Caki2 (cell line): ENCODE measurements at regions not wholly inside any gene's neighbourhood (a gene's known extent, or its start where the extent isn't known, plus 50 kb on each side); places are given as distances from the start of the nearest gene placed in this dataset.

ENCODE experiments used
- DNase-seq: peaks from one replicate; pipeline ENCODE4 v3.0.0-alpha.2; 2015; ENCODE audit warnings: low read depth
- in situ Hi-C: cut with HindIII; loops from 2 replicates; pipeline ENCODE4 v1.10.0; 2016; ENCODE audit warnings: low sequenced_read_pairs, low pct_unique_long_range_greater_than_20kb, mixed read lengths

DNA sequence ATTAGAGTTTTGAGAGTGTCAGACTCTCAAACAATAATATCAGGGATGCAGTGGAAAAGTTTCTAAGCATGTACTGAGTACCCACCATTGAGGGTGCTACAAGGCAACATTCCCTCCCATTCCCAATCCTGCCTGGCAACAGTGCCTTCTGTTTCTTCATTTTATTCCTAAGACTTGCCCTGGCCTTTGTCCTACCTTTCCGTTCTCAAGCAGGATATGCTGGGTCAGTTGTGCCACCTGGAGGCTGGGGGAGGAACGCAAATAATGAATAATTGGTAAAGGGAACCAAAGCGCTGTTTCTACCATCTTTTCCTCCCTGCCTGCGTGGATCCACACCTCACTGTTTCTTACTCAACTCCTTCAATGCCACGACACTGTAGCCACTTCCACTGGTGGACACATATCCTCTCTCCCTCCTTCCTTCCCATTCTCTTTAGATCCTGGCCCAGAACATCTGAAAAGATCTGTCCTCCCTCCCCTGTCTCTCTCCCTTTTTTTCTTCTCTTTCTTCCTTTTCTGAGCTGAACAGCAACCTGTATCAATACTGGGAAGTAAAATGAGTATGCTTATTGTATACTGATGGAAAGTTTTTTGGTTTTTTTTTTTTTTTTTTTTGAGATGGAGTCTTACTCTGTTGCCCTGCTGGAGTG lies 149.5 kb downstream of the C9orf152 start:
- DNase-seq = peak; percentile 50
- in situ Hi-C loops = no loop called here

- DNase-seq = no peak
- in situ Hi-C loops = no loop called here
Observed at GRCh38 chr9:110059461-110059860, 148.5 kb downstream of the C9orf152 start.

DNA sequence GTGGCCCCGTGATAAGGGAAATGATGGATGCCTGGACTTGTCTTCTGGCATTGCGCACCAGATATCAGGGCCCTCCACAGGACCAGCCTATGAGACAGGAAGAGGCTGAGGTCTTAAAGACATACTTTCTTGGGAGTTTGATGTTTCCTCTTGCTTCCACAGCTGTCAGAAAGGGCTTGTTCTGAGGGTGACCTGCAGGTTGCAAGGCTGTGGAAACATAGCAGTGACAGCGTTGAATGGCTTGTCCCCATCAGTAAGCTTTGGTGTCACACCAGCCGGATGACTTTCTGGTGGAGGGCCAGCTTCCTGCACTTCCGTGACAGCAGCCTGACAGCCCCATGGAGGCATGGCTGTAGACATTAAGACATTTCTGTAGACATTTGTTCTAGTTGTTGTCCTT lies 143.2 kb downstream of the C9orf152 start:
- in situ Hi-C loops = no loop called here
- no peak for DNase-seq

GRCh38 chr9:110065532-110065931 lies 142.4 kb downstream of the C9orf152 start:
- in situ Hi-C loops = no loop called here
- no peak for DNase-seq

DNA sequence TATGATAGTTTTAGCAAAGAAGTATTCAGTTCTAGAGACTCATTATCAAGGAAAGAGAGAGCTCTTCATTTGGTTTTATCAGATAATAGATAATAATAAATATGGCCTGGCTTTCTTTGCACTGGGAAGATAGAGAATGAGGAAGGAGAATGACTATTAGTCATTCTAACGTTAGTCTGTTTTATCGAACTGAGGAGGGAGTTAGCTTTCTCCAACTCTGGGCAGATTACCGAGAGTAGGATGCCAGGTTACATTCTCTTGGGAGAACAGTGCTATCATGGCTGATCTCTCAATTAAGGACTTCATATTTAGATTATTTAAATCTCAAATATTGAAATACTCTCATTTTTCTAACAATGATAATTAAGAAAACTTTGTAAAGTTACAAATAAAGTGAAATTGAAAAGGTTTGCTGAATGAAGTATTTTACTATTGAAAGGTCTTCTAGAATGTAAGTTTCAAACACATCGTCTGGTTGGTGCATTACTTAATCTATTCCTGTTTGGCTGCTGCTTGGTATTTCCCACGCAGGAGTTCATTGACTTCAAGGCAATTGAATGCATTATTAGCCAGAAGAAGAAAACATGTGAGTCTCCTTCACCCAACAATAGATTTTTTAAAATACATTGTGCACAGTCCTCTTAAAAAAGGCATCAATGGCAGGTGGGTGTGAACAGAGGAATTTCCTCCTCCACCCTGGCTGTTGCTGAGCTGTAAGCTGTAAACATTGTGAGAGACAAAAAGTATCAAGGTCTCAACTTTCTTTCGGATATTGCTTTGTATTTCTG lies 140.8 kb downstream of the C9orf152 start:
- in situ Hi-C loops = no loop called here
- no peak for DNase-seq

DNA sequence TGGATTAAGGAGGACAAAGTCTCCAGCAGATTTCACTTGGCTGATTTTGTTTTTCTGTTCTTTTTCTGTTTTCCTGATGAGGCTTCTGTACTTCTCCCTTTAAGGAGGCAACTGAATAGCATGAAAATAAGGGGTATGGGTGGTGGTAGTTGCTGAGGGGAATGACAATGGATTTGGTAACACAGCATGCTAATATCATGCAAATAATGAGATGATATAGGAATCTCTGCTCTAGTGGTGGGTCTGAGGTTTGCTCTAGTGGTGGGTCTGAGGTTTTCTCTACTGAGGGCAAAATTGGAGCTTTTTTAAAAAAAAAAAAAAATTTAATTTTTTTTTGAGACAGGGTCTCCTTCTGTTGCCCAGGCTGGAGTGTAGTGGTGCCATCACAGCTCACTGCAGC lies 139.7 kb downstream of the C9orf152 start:
- in situ Hi-C loops = no loop called here
- DNase-seq = no peak

GRCh38 chr9:110069326-110070248 lies 138.4 kb downstream of the C9orf152 start:
- in situ Hi-C loops = no loop called here
- DNase-seq = peak; percentile 84

GRCh38 chr9:110072597-110073355 lies 135.2 kb downstream of the C9orf152 start:
- no peak for DNase-seq
- in situ Hi-C loops = no loop called here

GRCh38 chr9:110073356-110073905 lies 134.5 kb downstream of the C9orf152 start:
- no peak for DNase-seq
- in situ Hi-C loops = no loop called here

DNA sequence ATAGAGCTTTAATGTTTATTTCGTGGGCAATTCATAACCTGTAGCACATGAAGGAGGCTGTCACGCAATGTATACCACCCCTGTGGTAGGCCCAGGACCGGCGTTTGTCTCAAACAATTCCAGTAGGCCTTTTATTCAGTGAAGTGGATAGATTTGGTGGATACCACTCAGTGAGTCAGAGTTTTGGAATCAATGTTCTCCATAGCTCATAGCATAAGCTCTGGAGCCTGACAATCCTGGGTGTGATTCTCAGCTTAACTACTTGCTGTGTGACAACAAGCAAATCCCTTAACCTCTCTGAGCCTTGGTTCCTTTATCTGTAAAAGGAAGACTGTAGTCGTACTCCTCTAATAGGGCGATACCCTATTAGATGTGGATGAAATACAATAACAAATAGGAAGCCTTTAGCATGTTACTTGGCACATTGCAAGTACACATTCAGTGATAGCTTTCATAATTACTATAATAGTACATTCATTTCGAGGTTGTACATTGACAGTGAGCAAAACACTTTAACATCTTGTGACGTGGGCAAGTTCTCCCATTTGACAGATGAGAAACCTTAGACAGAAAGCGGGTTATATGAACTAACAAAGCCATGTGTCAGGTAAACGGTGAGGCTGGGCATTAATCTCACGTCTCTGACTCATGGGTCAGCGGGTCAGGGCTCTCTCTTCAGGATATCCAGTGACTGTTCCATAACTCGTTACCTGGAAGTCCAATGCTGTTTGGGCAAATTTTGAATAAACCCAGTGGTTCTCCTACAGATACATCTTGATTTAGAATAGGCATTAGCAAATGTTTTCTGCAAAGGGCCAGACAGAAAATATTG lies 130.8 kb downstream of the C9orf152 start:
- DNase-seq = peak; percentile 33
- in situ Hi-C loops = no loop called here

GRCh38 chr9:110077925-110078324 lies 130.0 kb downstream of the C9orf152 start:
- in situ Hi-C loops = no loop called here
- DNase-seq = no peak

DNA sequence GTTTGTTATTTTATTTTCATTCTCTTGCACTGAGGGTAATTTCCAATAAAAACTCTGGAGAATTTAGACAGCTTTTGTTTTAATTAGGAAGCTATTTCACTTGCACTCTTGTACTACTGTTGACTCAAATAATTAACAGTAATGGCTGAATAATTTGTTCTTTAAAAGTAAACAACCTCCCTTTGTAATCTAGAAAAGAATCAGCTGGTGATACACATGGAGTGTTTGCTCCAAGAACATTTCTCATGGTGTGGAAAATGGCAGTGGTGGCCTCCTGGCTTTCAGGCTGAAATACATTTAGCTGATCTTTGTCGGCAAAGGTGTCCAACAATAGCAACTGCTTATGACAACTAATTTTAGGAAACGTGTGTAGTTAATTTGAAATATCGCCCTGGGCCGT lies 129.4 kb downstream of the C9orf152 start:
- in situ Hi-C loops = no loop called here

GRCh38 chr9:110081395-110081794 lies 126.6 kb downstream of the C9orf152 start:
- in situ Hi-C loops = no loop called here
- no peak for DNase-seq

More for the DNA sequence above, 129.4 kb downstream of the C9orf152 start:
- DNase-seq = no peak

GRCh38 chr9:110083866-110084265 lies 124.1 kb downstream of the C9orf152 start:
- DNase-seq = no peak
- in situ Hi-C loops = no loop called here

DNA sequence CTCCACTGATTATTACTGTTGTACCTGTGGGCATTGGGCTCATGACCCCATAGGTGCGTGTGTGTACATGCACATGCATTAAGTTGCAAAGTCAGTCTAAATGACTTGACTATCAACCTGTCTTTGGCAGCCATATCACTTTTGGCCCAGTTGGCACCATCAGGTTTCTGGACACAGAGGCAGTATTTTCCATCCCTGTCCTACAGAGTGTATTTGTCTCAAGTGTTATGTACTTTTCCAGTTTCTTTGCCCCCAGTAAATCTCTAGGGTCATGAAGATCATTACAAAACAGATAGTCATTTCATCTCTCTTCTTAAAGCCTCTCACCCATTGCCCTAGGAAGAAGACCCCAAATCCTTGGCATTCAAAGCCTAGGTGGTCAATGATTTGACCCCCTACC lies 121.4 kb downstream of the C9orf152 start:
- in situ Hi-C loops = no loop called here
- DNase-seq = no peak

GRCh38 chr9:110087605-110088004 lies 120.4 kb downstream of the C9orf152 start:
- DNase-seq = no peak
- in situ Hi-C loops = no loop called here

GRCh38 chr9:110088099-110088498 lies 119.9 kb downstream of the C9orf152 start:
- DNase-seq = peak; percentile 21
- in situ Hi-C loops = no loop called here
